ENCODE measurements at regions not wholly inside any gene's neighbourhood (a gene's known extent, or its start where the extent isn't known, plus 50 kb on each side); places are given as distances from the start of the nearest gene placed in this dataset.

- no peak for TF ChIP-seq CTCF (conservative IDR thresholded peaks at IDR 0.05; ENCODE audit: control insufficient read depth, insufficient read depth, low read depth, low read length)
- no peak for DNase-seq (ENCODE audit: low read depth)
- no peak overlapping the region for H3K4me3 ChIP-seq (ENCODE audit: control insufficient read depth, low read depth, low read length)
Measured at GRCh38 chr15:31158858-31159569, 57.5 kb upstream of the TRPM1 start.

GRCh38 chr15:31159837-31160236 lies 58.3 kb upstream of the TRPM1 start:
- TF ChIP-seq CTCF (conservative IDR thresholded peaks at IDR 0.05; ENCODE audit: control insufficient read depth, insufficient read depth, low read depth, low read length) = no peak
- DNase-seq (ENCODE audit: low read depth) = no peak
- no peak overlapping the region for H3K4me3 ChIP-seq (ENCODE audit: control insufficient read depth, low read depth, low read length)

- no peak overlapping the region for H3K4me3 ChIP-seq (ENCODE audit: control insufficient read depth, low read depth, low read length)
- no peak for DNase-seq (ENCODE audit: low read depth)
- TF ChIP-seq CTCF (conservative IDR thresholded peaks at IDR 0.05; ENCODE audit: control insufficient read depth, insufficient read depth, low read depth, low read length) = no peak
Measured at GRCh38 chr15:31160297-31160696, 58.8 kb upstream of the TRPM1 start.

GRCh38 chr15:31160740-31161495 lies 59.4 kb upstream of the TRPM1 start:
- no peak overlapping the region for H3K4me3 ChIP-seq (ENCODE audit: control insufficient read depth, low read depth, low read length)
- no peak for TF ChIP-seq CTCF (conservative IDR thresholded peaks at IDR 0.05; ENCODE audit: control insufficient read depth, insufficient read depth, low read depth, low read length)

GRCh38 chr15:31161951-31162350 lies 60.4 kb upstream of the TRPM1 start:
- TF ChIP-seq CTCF (conservative IDR thresholded peaks at IDR 0.05; ENCODE audit: control insufficient read depth, insufficient read depth, low read depth, low read length) = no peak
- no peak overlapping the region for H3K4me3 ChIP-seq (ENCODE audit: control insufficient read depth, low read depth, low read length)
- no peak for DNase-seq (ENCODE audit: low read depth)

More at GRCh38 chr15:31160740-31161495, 59.4 kb upstream of the TRPM1 start:
- no peak for DNase-seq (ENCODE audit: low read depth)

- no peak for DNase-seq (ENCODE audit: low read depth)
- no peak overlapping the region for H3K4me3 ChIP-seq (ENCODE audit: control insufficient read depth, low read depth, low read length)
Measured at GRCh38 chr15:31162721-31163510, 61.4 kb upstream of the TRPM1 start.

More at GRCh38 chr15:31162721-31163510, 61.4 kb upstream of the TRPM1 start:
- TF ChIP-seq CTCF (conservative IDR thresholded peaks at IDR 0.05; ENCODE audit: control insufficient read depth, insufficient read depth, low read depth, low read length) = no peak

All from fibroblast of mammary gland (primary cell).